Mucosa of descending colon (tissue), 3 donors: ENCODE measurements at regions not wholly inside any gene's neighbourhood (a gene's known extent, or its start where the extent isn't known, plus 50 kb on each side); places are given as distances from the start of the nearest gene placed in this dataset.
A peak's percentile ranks its signal among the peaks of the same experiment; 100 is the strongest.

Experiments
- ATAC-seq: fragments of 200-7000 bp; cut with Tn5 transposase; one replicate; pipeline ENCODE4 v1.9.1; 2020; ENCODE audit warnings: mild to moderate bottlenecking, moderate library complexity
- DNase-seq, 3 donors: peaks; one replicate each; pipeline ENCODE4 v3.0.0-alpha.2; 2020
- H3K36me3 ChIP-seq: fragments of 200-600 bp; one replicate; pipeline ENCODE4 v1.8.0; 2021; ENCODE audit warnings: low read depth, mild to moderate bottlenecking
- H3K4me1 ChIP-seq: fragments of 200-600 bp; one replicate; pipeline ENCODE4 v1.8.0; 2021; ENCODE audit warnings: low read depth, mild to moderate bottlenecking
- H3K4me3 ChIP-seq: fragments of 200-600 bp; one replicate; pipeline ENCODE4 v1.8.0; 2021; ENCODE audit warnings: mild to moderate bottlenecking
- H3K9me3 ChIP-seq: fragments of 200-600 bp; one replicate; pipeline ENCODE4 v1.8.0; 2021; ENCODE audit warnings: mild to moderate bottlenecking
- intact Hi-C, 2 donors: fragments of 100-400 bp; cut with DNase I in 1 of 2; cut with micrococcal nuclease in 1 of 2; formaldehyde crosslinking; loops; one replicate each; pipeline versions ENCODE4 v1.11.0 to v1.11.1; 2022; cut with DNase I, micrococcal nuclease
- TF ChIP-seq, protein P1 (sequence below): fragments of 200-600 bp; IDR thresholded peaks from one replicate; pipeline ENCODE4 v1.8.0; 2022; ENCODE audit warnings: antibody characterized with exemption, mild to moderate bottlenecking
- donor health status: DM: no; HTN: no; CAD: no; lungs with moderate emphysema.
- donor health status: DM: no; HTN: no; CAD: no.
- donor health status: DM: no; HTN: yes; CAD: no.

DNA sequence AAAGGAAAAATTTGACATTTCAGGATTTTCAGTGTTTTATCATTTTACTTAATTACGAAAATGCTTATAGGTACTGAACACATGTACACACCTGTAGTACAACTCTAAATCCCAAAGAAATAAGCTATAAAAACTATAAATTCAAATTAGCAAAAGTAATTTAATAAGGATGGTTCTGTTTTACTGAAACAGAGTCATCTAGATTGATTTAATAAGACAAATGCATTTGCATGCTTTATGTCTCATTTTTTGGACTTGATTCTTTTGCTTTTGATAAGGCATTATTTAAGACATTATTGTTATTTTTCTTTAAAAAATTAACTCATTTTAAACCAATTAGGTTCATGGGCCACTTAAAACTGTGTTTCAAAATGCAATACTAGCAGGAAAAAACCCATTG is 201.2 kb downstream of the PIK3R1 start:
- TF ChIP-seq, protein P1, sequence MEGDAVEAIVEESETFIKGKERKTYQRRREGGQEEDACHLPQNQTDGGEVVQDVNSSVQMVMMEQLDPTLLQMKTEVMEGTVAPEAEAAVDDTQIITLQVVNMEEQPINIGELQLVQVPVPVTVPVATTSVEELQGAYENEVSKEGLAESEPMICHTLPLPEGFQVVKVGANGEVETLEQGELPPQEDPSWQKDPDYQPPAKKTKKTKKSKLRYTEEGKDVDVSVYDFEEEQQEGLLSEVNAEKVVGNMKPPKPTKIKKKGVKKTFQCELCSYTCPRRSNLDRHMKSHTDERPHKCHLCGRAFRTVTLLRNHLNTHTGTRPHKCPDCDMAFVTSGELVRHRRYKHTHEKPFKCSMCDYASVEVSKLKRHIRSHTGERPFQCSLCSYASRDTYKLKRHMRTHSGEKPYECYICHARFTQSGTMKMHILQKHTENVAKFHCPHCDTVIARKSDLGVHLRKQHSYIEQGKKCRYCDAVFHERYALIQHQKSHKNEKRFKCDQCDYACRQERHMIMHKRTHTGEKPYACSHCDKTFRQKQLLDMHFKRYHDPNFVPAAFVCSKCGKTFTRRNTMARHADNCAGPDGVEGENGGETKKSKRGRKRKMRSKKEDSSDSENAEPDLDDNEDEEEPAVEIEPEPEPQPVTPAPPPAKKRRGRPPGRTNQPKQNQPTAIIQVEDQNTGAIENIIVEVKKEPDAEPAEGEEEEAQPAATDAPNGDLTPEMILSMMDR = no peak
- intact Hi-C loops = no loop called here
- DNase-seq (no peak), ATAC-seq (no peak)
- Histone ChIP-seq H3K9me3 (no peaks in the 10 kb centered on the region), H3K36me3 (no peaks in the 10 kb centered on the region), H3K4me3 (no peak overlapping the region), H3K4me1 (peaks cover 19% of the 10 kb centered on the region)

DNA sequence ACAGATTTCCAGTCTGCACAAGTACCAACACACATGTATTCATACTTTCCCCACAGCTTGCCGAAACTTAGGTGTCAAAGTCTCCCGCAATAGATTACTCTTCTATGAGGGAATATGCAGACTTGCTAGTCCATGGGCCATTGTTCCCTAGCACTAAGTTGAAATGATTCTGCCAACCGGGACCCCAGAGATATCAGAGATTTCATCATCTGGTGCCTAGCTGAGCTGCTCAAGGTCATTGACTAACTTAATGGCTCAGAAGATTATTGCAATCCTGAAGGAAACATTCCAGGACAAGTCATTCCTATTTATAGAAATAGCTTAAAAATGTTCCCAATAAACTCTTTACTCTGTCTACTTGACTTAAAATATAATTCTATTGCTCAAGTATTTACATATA is 202.6 kb downstream of the PIK3R1 start:
- intact Hi-C loops = no loop called here
- Histone ChIP-seq H3K9me3 (no peaks in the 10 kb centered on the region), H3K36me3 (no peaks in the 10 kb centered on the region), H3K4me1 (peaks cover 19% of the 10 kb centered on the region), H3K4me3 (no peak overlapping the region)
- no peak for DNase-seq
- TF ChIP-seq, protein P1 = no peak
- ATAC-seq = no peak

DNA sequence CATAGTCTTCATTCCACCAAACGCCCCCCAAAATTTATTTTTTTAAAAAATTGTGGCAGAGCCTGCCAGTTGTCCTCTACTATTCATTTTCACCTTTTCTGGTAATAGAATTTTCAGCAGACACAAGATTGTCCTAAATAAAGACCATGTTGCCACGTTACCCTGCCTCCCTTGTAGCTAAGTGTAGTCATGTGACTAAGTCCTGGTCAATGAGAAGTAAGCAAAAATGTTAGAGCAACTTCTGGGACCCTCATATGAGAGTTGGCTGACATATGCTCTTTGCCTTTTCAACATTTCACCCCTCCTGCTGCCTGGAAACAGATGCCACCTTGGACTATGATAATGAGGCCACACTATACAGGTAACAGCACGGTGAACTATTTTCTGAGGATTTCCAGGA is 203.1 kb downstream of the PIK3R1 start:
- peaks cover 19% of the 10 kb centered on the region for H3K4me1 ChIP-seq
- H3K36me3 ChIP-seq = no peaks in the 10 kb centered on the region
- TF ChIP-seq, protein P1 = no peak
- intact Hi-C loops = no loop called here
- H3K9me3 ChIP-seq = no peaks in the 10 kb centered on the region
- ATAC-seq (no peak), DNase-seq (no peak)
- H3K4me3 ChIP-seq = no peak overlapping the region

DNA sequence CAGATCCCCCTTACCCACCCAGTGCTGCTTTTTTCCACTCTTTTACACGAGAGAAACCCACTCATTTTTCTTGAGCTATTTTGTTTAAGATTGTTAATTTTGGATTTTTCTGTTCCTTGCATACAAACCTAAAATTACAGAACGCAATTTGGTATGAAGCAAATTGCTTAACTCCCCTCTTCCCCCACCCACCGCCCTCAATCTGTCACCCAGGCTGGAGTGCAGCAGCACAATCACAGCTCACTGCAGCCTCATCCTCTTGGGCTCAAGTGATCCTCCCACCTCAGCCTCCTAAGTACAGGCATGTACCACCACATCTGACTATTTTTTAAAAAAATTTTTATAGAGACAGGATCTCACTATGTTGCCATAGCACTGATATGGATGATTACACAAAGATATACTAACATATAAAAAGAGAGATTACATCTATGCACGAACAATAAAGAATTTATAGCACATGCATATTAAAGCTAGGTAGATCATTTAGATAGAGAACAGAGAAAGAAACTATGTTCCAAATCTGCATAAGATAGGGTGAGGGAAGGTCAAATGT is 203.6 kb downstream of the PIK3R1 start:
- peak; percentile 76 for ATAC-seq
- no peaks in the 10 kb centered on the region for H3K9me3 ChIP-seq
- TF ChIP-seq, protein P1 = no peak

DNA sequence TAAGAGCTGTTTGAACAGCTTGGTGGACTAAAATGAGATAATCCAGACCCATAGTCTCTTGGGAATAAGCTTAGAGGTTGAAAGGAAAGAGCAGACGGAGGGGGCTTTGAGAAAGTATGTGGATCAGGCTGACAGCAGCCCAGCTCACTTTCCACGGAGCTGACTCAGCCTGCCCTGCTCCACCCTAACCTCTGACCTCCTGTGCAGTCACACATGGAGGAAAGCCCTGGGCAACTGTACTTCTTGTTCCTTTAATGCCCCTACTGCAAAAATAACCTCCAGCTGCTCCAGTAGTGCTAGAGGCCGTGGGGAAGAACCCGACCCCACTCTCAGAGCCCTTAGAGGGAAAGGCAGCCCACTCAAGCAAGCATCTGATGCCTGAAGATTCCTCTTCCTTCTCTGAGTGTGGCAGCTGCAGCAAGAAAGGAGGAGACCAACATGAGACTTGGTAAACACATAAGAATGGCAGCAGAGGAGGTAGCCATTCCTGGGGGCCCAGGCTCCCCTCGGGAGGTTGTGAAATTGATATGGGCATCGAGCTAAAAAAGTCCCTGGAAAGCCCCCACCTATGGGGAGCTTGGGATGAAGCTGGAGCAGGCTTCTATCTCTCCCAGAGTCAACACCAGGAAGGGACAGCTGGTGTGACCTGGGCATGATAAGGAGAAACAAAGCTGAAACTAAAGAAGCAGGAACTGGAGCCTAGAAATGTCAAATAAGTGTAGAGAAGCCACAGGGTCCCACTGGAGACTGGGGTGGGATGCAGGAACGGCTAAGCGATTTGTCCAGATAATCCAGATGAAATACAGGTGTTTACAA is 204.3 kb downstream of the PIK3R1 start:
- intact Hi-C loops = no loop called here
- TF ChIP-seq, protein P1 = no peak
- Histone ChIP-seq H3K4me1 (peaks cover 22% of the 10 kb centered on the region), H3K36me3 (no peaks in the 10 kb centered on the region), H3K9me3 (no peaks in the 10 kb centered on the region), H3K4me3 (no peak overlapping the region)
- peak; percentile 56 to 59 (median 57) for DNase-seq
- peak; percentile 90 for ATAC-seq

More for the DNA sequence above, 203.6 kb downstream of the PIK3R1 start:
- no peak overlapping the region for H3K4me3 ChIP-seq
- H3K36me3 ChIP-seq = no peaks in the 10 kb centered on the region
- intact Hi-C loops = no loop called here
- H3K4me1 ChIP-seq = peaks cover 19% of the 10 kb centered on the region
- no peak for DNase-seq
